GM12878 (cell line): ENCODE measurements at regions not wholly inside any gene's neighbourhood (a gene's known extent, or its start where the extent isn't known, plus 50 kb on each side); places are given as distances from the start of the nearest gene placed in this dataset.

Experiments
- ATF7 ChIP-seq: fragments of 450-650 bp; IDR thresholded peaks from 2 replicates; pipeline ENCODE4 v1.6.1; 2016; ENCODE audit warnings: low read depth, mild to moderate bottlenecking
- BCLAF1 ChIP-seq: fragments of 450-650 bp; IDR thresholded peaks from 2 replicates; pipeline ENCODE4 v1.6.1; 2017; ENCODE audit warnings: antibody characterized with exemption, mild to moderate bottlenecking, moderate library complexity
- CREB1 ChIP-seq: IDR thresholded peaks from 2 replicates; pipeline ENCODE4 v1.6.1; 2012; ENCODE audit warnings: low read depth, mild to moderate bottlenecking, inconsistent platforms
- NR2C1 ChIP-seq: fragments of 450-650 bp; IDR thresholded peaks from 2 replicates; pipeline ENCODE4 v1.6.1; 2017; ENCODE audit warnings: antibody characterized with exemption, mild to moderate bottlenecking, moderate library complexity
- POLR2AphosphoS2 ChIP-seq: IDR thresholded peaks from 2 replicates; pipeline ENCODE4 v1.6.1; 2011; ENCODE audit warnings: low read depth, mild to moderate bottlenecking, low read length, improper control_type of control experiment, moderate library complexity
- RAD51 ChIP-seq: fragments of 450-650 bp; IDR thresholded peaks from 2 replicates; pipeline ENCODE4 v1.6.1; 2016; ENCODE audit warnings: moderate library complexity, mild to moderate bottlenecking, inconsistent platforms
- ZBTB4 ChIP-seq: fragments of 450-650 bp; formaldehyde crosslinking; IDR thresholded peaks from 2 replicates; pipeline ENCODE4 v1.4.0; 2022; ENCODE audit warnings: mild to moderate bottlenecking, moderate library complexity

- TF ChIP-seq BCLAF1, result no peak
- no peak for TF ChIP-seq CREB1
- TF ChIP-seq ZBTB4 (CRISPR knock-in tag), result no peak
- TF ChIP-seq ATF7, result no peak
- TF ChIP-seq NR2C1, result no peak
- TF ChIP-seq POLR2AphosphoS2, result no peak
- no peak for TF ChIP-seq RAD51
Observed at GRCh38 chr7:64613653-64614052, 50.8 kb upstream of the ZNF680 start (continued).
